ENCODE measurements at regions not wholly inside any gene's neighbourhood (a gene's known extent, or its start where the extent isn't known, plus 50 kb on each side); places are given as distances from the start of the nearest gene placed in this dataset.
"Not testable (repeated sequence)": the region's sequence is repeated elsewhere in the genome, so short reads cannot be mapped to it uniquely, and the experiment has no call there.

- H3K4me1 ChIP-seq (ENCODE audit: insufficient read depth, low read length), result no peaks in the 10 kb centered on the region
- no peaks in the 10 kb centered on the region for H3K27me3 ChIP-seq (ENCODE audit: insufficient read depth, low read length)
- no peak overlapping the region for H3K27ac ChIP-seq (ENCODE audit: low read length)
- H3K36me3 ChIP-seq (ENCODE audit: insufficient read depth, low read depth, low read length), result no peaks in the 10 kb centered on the region
- no peaks in the 10 kb centered on the region for H3K9me3 ChIP-seq (ENCODE audit: insufficient read depth, low read depth, low read length)
- no peak overlapping the region for H3K9ac ChIP-seq (ENCODE audit: low read depth, low read length)
- no peak overlapping the region for H3K4me3 ChIP-seq (ENCODE audit: low read length)
Measured at GRCh38 chr2:186410802-186411201, 75.3 kb upstream of the ZC3H15 start.

DNA sequence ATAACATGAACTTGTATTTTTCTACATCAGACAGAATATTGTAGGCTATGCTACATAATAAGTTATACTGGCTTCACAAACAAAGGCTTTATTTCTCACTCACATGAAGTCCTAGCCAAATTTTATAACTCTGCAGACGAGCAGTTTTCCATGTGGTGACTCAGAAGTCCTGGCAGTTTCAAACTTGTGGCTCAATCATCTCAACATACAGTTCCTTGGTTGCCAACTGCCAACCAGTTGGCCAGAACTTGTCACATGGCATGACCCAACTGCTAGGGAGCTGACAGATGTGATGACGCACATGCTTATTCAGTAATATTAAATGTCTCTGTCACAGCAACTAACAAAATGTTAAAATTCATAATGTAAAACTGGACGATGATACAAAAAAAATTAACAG, 63.8 kb upstream of the ZC3H15 start:
- H3K9ac ChIP-seq (ENCODE audit: low read depth, low read length), result no peak overlapping the region
- no peak overlapping the region for H3K4me3 ChIP-seq (ENCODE audit: low read length)
- no peaks in the 10 kb centered on the region for H3K36me3 ChIP-seq (ENCODE audit: insufficient read depth, low read depth, low read length)
- H3K27ac ChIP-seq (ENCODE audit: low read length), result no peak overlapping the region
- no peaks in the 10 kb centered on the region for H3K27me3 ChIP-seq (ENCODE audit: insufficient read depth, low read length)
- no peaks in the 10 kb centered on the region for H3K9me3 ChIP-seq (ENCODE audit: insufficient read depth, low read depth, low read length)
- no peaks in the 10 kb centered on the region; the same call in 1 of the 2 replicates for H3K4me1 ChIP-seq (ENCODE audit: insufficient read depth, low read length)

GRCh38 chr2:186423481-186423880, 62.6 kb upstream of the ZC3H15 start:
- H3K27me3 ChIP-seq (ENCODE audit: insufficient read depth, low read length), result no peaks in the 10 kb centered on the region
- no peaks in the 10 kb centered on the region; the same call in 1 of the 2 replicates for H3K4me1 ChIP-seq (ENCODE audit: insufficient read depth, low read length)
- no peak overlapping the region for H3K4me3 ChIP-seq (ENCODE audit: low read length)
- no peak overlapping the region for H3K27ac ChIP-seq (ENCODE audit: low read length)
- no peak overlapping the region for H3K9ac ChIP-seq (ENCODE audit: low read depth, low read length)
- no peaks in the 10 kb centered on the region for H3K9me3 ChIP-seq (ENCODE audit: insufficient read depth, low read depth, low read length)
- H3K36me3 ChIP-seq (ENCODE audit: insufficient read depth, low read depth, low read length), result no peaks in the 10 kb centered on the region

GRCh38 chr2:186424265-186424664, 61.8 kb upstream of the ZC3H15 start:
- H3K36me3 ChIP-seq (ENCODE audit: insufficient read depth, low read depth, low read length), result no peaks in the 10 kb centered on the region
- H3K9ac ChIP-seq (ENCODE audit: low read depth, low read length), result no peak overlapping the region
- no peaks in the 10 kb centered on the region for H3K27me3 ChIP-seq (ENCODE audit: insufficient read depth, low read length)
- no peak overlapping the region for H3K4me3 ChIP-seq (ENCODE audit: low read length)
- no peaks in the 10 kb centered on the region for H3K9me3 ChIP-seq (ENCODE audit: insufficient read depth, low read depth, low read length)
- H3K4me1 ChIP-seq (ENCODE audit: insufficient read depth, low read length), result no peaks in the 10 kb centered on the region; the same call in 1 of the 2 replicates
- no peak overlapping the region for H3K27ac ChIP-seq (ENCODE audit: low read length)

- Histone ChIP-seq H3K36me3 (ENCODE audit: insufficient read depth, low read depth, low read length) (no peaks in the 10 kb centered on the region), H3K9me3 (ENCODE audit: insufficient read depth, low read depth, low read length) (no peaks in the 10 kb centered on the region), H3K27me3 (ENCODE audit: insufficient read depth, low read length) (no peaks in the 10 kb centered on the region), H3K27ac (ENCODE audit: low read length) (no peak overlapping the region), H3K9ac (ENCODE audit: low read depth, low read length) (no peak overlapping the region), H3K4me1 (ENCODE audit: insufficient read depth, low read length) (no peaks in the 10 kb centered on the region; the same call in 1 of the 2 replicates), H3K4me3 (ENCODE audit: low read length) (no peak overlapping the region)
Measured at GRCh38 chr2:186425576-186425975, 60.5 kb upstream of the ZC3H15 start.

- H3K27ac ChIP-seq (ENCODE audit: low read length), result no peak overlapping the region
- no peaks in the 10 kb centered on the region; the same call in 1 of the 2 replicates for H3K4me1 ChIP-seq (ENCODE audit: insufficient read depth, low read length)
- no peak overlapping the region for H3K9ac ChIP-seq (ENCODE audit: low read depth, low read length)
- H3K27me3 ChIP-seq (ENCODE audit: insufficient read depth, low read length), result no peaks in the 10 kb centered on the region
- no peaks in the 10 kb centered on the region for H3K9me3 ChIP-seq (ENCODE audit: insufficient read depth, low read depth, low read length)
- no peak overlapping the region for H3K4me3 ChIP-seq (ENCODE audit: low read length)
- H3K36me3 ChIP-seq (ENCODE audit: insufficient read depth, low read depth, low read length), result no peaks in the 10 kb centered on the region
Measured at GRCh38 chr2:186426153-186427016, 59.7 kb upstream of the ZC3H15 start.

GRCh38 chr2:186427017-186427350, 59.1 kb upstream of the ZC3H15 start:
- H3K27me3 ChIP-seq (ENCODE audit: insufficient read depth, low read length), result not testable (repeated sequence)

DNA sequence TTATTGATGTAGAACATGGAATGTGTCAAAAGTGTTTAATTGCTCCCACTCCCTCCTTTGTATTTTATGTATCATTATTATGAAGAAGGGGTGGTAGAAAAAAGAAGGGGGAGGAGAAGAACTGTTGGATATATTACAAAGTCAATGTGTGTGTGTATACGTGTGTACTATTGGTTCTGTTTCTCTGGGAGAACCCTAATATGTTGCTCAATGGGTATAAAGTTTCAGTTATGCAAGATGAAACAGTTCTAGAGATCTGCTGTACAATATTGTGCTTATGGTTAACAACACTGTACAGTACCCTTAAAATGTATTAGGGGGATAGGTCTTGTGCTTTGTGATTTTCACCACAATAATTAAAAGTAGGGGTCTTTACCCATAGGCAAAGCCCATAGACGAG, 58.1 kb upstream of the ZC3H15 start:
- Histone ChIP-seq H3K4me1 (ENCODE audit: insufficient read depth, low read length) (no peaks in the 10 kb centered on the region; the same call in 1 of the 2 replicates), H3K27ac (ENCODE audit: low read length) (no peak overlapping the region), H3K36me3 (ENCODE audit: insufficient read depth, low read depth, low read length) (no peaks in the 10 kb centered on the region), H3K9ac (ENCODE audit: low read depth, low read length) (no peak overlapping the region), H3K9me3 (ENCODE audit: insufficient read depth, low read depth, low read length) (no peaks in the 10 kb centered on the region), H3K27me3 (ENCODE audit: insufficient read depth, low read length) (no peaks in the 10 kb centered on the region), H3K4me3 (ENCODE audit: low read length) (no peak overlapping the region)

More at GRCh38 chr2:186427017-186427350, 59.1 kb upstream of the ZC3H15 start:
- H3K4me1 ChIP-seq (ENCODE audit: insufficient read depth, low read length); H3K9ac ChIP-seq (ENCODE audit: low read depth, low read length); H3K9me3 ChIP-seq (ENCODE audit: insufficient read depth, low read depth, low read length); H3K36me3 ChIP-seq (ENCODE audit: insufficient read depth, low read depth, low read length); H3K27ac ChIP-seq (ENCODE audit: low read length); H3K4me3 ChIP-seq (ENCODE audit: low read length): not testable (repeated sequence)

DNA sequence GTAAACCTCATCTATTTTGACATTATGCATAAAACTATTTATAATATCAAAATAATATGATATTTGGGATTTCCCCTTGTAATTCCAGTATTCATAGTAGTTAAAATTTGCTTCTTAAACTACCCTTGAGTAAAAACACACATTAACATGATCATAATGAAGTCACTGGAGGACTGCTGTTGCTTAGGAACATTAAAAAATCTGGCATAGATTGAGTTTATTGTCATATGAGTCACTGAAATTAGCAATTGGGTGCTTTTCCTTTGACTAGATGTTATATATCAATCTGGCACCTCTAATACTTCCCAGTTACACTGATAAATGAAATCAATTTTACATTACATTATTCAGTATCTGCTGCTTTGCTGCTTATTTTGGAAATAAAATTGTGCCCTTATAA, 57.0 kb upstream of the ZC3H15 start:
- no peak overlapping the region for H3K27ac ChIP-seq (ENCODE audit: low read length)
- no peak overlapping the region for H3K9ac ChIP-seq (ENCODE audit: low read depth, low read length)
- no peaks in the 10 kb centered on the region for H3K27me3 ChIP-seq (ENCODE audit: insufficient read depth, low read length)
- H3K36me3 ChIP-seq (ENCODE audit: insufficient read depth, low read depth, low read length), result no peaks in the 10 kb centered on the region
- no peak overlapping the region for H3K4me3 ChIP-seq (ENCODE audit: low read length)
- H3K9me3 ChIP-seq (ENCODE audit: insufficient read depth, low read depth, low read length), result no peaks in the 10 kb centered on the region
- H3K4me1 ChIP-seq (ENCODE audit: insufficient read depth, low read length), result no peaks in the 10 kb centered on the region; the same call in 1 of the 2 replicates

DNA sequence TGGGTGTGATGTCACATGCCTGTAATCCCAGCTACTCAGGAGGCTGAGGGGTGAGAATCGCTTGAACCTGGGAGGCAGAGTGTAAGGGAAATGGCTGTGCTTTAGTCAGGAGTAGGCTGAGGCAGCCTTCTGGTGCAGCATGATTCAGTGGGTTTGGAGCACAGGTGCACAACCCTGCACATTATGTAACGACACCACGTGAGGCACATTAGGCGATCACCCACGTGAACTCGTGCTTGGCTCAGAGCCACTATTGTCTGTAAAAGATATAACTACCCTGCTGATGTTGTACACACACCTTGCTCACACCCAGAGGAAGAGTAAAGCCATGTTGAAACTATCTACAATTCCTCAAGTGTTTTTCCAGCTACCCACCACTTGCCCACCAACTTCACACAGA, 54.8 kb upstream of the ZC3H15 start:
- Histone ChIP-seq H3K27me3 (ENCODE audit: insufficient read depth, low read length) (no peaks in the 10 kb centered on the region), H3K36me3 (ENCODE audit: insufficient read depth, low read depth, low read length) (no peaks in the 10 kb centered on the region), H3K9ac (ENCODE audit: low read depth, low read length) (no peak overlapping the region)

DNA sequence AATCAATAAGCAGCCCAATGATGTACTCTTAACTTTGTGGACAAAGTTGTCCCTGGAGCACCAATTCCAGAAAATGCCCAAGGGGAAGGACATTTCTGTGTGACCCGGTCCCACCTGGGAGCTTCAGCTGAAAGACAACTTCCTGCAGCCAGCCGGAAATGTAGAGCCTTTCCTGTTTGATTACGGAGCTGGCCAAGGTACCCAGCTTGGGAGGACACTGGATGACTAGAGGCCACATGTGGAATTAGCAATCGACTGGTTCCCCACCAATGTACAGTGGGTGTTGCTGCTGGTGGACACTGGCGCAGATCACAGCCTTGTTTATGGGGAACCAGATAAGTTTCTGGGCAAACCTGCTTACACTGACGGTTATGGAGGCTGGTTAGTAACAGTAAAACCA, 53.0 kb upstream of the ZC3H15 start:
- no peak overlapping the region for H3K4me3 ChIP-seq (ENCODE audit: low read length)
- no peaks in the 10 kb centered on the region for H3K4me1 ChIP-seq (ENCODE audit: insufficient read depth, low read length)
- H3K9me3 ChIP-seq (ENCODE audit: insufficient read depth, low read depth, low read length), result peaks cover 5% of the 10 kb centered on the region
- H3K27me3 ChIP-seq (ENCODE audit: insufficient read depth, low read length), result no peaks in the 10 kb centered on the region
- no peak overlapping the region for H3K27ac ChIP-seq (ENCODE audit: low read length)
- H3K36me3 ChIP-seq (ENCODE audit: insufficient read depth, low read depth, low read length), result no peaks in the 10 kb centered on the region
- H3K9ac ChIP-seq (ENCODE audit: low read depth, low read length), result no peak overlapping the region

More for the DNA sequence above, 54.8 kb upstream of the ZC3H15 start:
- H3K9me3 ChIP-seq (ENCODE audit: insufficient read depth, low read depth, low read length), result no peaks in the 10 kb centered on the region
- no peaks in the 10 kb centered on the region for H3K4me1 ChIP-seq (ENCODE audit: insufficient read depth, low read length)
- no peak overlapping the region for H3K4me3 ChIP-seq (ENCODE audit: low read length)
- no peak overlapping the region for H3K27ac ChIP-seq (ENCODE audit: low read length)

DNA sequence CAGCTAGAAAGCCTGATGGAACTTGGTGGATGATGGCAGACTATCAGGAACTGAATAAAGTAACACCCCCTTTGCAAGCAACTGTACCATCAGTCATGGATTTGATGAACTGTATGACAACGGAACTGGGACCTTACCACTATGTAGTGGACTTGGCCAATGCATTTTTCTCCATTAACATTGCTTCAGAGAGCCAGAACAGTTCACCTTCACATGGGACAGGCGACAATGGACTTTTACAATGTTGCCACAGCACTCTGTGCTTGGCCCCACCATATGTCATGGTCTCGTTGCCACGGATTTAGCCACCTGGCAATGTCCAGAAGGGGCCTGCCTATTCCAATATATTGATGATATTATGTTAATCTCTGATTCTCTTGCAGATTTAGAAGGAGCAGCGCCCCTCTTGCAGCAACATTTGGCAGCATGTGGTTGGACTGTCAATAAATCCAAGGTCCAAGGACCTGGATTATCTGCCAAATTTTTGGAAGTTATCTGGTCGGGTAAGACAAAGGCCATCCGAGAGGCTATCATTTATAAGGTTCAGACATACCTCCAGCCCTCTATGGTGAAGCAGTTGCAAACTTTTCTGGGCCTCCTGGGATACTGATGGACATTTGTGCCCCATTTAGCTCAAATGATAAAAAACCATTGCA, 52.2 kb upstream of the ZC3H15 start:
- no peaks in the 10 kb centered on the region for H3K36me3 ChIP-seq (ENCODE audit: insufficient read depth, low read depth, low read length)
- no peaks in the 10 kb centered on the region for H3K4me1 ChIP-seq (ENCODE audit: insufficient read depth, low read length)
- no peak overlapping the region for H3K27ac ChIP-seq (ENCODE audit: low read length)
- peaks cover 9% of the 10 kb centered on the region for H3K9me3 ChIP-seq (ENCODE audit: insufficient read depth, low read depth, low read length)
- no peak overlapping the region for H3K4me3 ChIP-seq (ENCODE audit: low read length)
- H3K9ac ChIP-seq (ENCODE audit: low read depth, low read length), result no peak overlapping the region
- H3K27me3 ChIP-seq (ENCODE audit: insufficient read depth, low read length), result no peaks in the 10 kb centered on the region

Measured in iPS-20b (cell line).